ENCODE measurements at regions not wholly inside any gene's neighbourhood (a gene's known extent, or its start where the extent isn't known, plus 50 kb on each side); places are given as distances from the start of the nearest gene placed in this dataset.

- H3K27me3 ChIP-seq: no peaks in the 10 kb centered on the region
- no peak for DNase-seq (ENCODE audit: low spot score in 2 of 2)
- TF ChIP-seq POLR2AphosphoS5 (IDR thresholded peaks at IDR 0.05) (no peak), POLR2A (IDR thresholded peaks at IDR 0.05) (no peak), EP300 (IDR thresholded peaks at IDR 0.05) (no peak), CTCF (IDR thresholded peaks at IDR 0.05) (no peak)
- WGBS: 75% methylated on average over 1 of the region's 1 CpG
- no peaks in the 10 kb centered on the region for H3K36me3 ChIP-seq
- H3K4me1 ChIP-seq: no peaks in the 10 kb centered on the region
- no peak overlapping the region for H3K4me3 ChIP-seq
- no peaks in the 10 kb centered on the region for H3K9me3 ChIP-seq
- H3K27ac ChIP-seq: no peak overlapping the region
These were observed 141.9 kb downstream of the CEMIP2 start for GRCh38 chr9:71626395-71626794.

GRCh38 chr9:71624728-71625127, 143.6 kb downstream of the CEMIP2 start:
- no peaks in the 10 kb centered on the region for H3K27me3 ChIP-seq
- no peak overlapping the region for H3K27ac ChIP-seq
- no peak for TF ChIP-seq POLR2AphosphoS5 (IDR thresholded peaks at IDR 0.05)
- TF ChIP-seq POLR2A (IDR thresholded peaks at IDR 0.05): no peak
- no peak for TF ChIP-seq EP300 (IDR thresholded peaks at IDR 0.05)
- no peak for TF ChIP-seq CTCF (IDR thresholded peaks at IDR 0.05)
- H3K36me3 ChIP-seq: no peaks in the 10 kb centered on the region
- no peaks in the 10 kb centered on the region for H3K9me3 ChIP-seq
- no peak for DNase-seq (ENCODE audit: low spot score in 2 of 2)
- 94% methylated on average over 3 of the region's 3 CpGs for WGBS
- no peaks in the 10 kb centered on the region for H3K4me1 ChIP-seq
- no peak overlapping the region for H3K4me3 ChIP-seq

GRCh38 chr9:71620746-71621145, 147.6 kb downstream of the CEMIP2 start:
- 63% methylated on average over 1 of the region's 1 CpG for WGBS
- no peak for DNase-seq (ENCODE audit: low spot score in 2 of 2)

DNA sequence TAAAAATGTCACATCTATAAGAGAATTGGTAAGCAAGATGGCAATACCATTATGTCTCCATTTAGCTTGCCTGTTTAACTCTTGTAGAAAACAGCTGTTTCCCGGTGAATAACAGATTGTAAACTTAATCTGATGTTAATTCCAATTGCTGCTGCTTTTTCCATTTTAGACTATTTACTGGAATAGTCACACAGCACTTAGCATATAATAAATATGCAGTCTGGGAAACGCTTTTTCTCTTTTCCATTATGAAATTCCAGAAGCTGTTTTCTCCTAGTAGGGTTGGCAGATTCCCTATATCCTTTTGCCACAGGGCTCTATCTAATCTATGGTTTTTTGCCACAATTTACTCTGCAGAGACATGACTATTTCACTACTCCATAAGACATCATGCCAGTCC, 148.0 kb downstream of the CEMIP2 start:
- no peaks in the 10 kb centered on the region for H3K27me3 ChIP-seq
- TF ChIP-seq EP300 (IDR thresholded peaks at IDR 0.05) (no peak), POLR2AphosphoS5 (IDR thresholded peaks at IDR 0.05) (no peak)

More at GRCh38 chr9:71620746-71621145, 147.6 kb downstream of the CEMIP2 start:
- Histone ChIP-seq H3K4me1 (no peaks in the 10 kb centered on the region), H3K9me3 (no peaks in the 10 kb centered on the region), H3K36me3 (no peaks in the 10 kb centered on the region), H3K27me3 (no peaks in the 10 kb centered on the region), H3K4me3 (no peak overlapping the region), H3K27ac (no peak overlapping the region)
- TF ChIP-seq CTCF (IDR thresholded peaks at IDR 0.05) (no peak), EP300 (IDR thresholded peaks at IDR 0.05) (no peak), POLR2A (IDR thresholded peaks at IDR 0.05) (no peak), POLR2AphosphoS5 (IDR thresholded peaks at IDR 0.05) (no peak)

GRCh38 chr9:71619926-71620325, 148.4 kb downstream of the CEMIP2 start:
- no peak overlapping the region for H3K4me3 ChIP-seq
- no peak for TF ChIP-seq EP300 (IDR thresholded peaks at IDR 0.05)
- no peak for TF ChIP-seq POLR2AphosphoS5 (IDR thresholded peaks at IDR 0.05)
- TF ChIP-seq POLR2A (IDR thresholded peaks at IDR 0.05): no peak
- no peak for TF ChIP-seq CTCF (IDR thresholded peaks at IDR 0.05)
- 94% methylated on average over 2 of the region's 2 CpGs for WGBS
- H3K27me3 ChIP-seq: no peaks in the 10 kb centered on the region
- no peaks in the 10 kb centered on the region for H3K4me1 ChIP-seq
- DNase-seq (ENCODE audit: low spot score in 2 of 2): no peak
- H3K36me3 ChIP-seq: no peaks in the 10 kb centered on the region
- no peak overlapping the region for H3K27ac ChIP-seq
- no peaks in the 10 kb centered on the region for H3K9me3 ChIP-seq

More for the DNA sequence above, 148.0 kb downstream of the CEMIP2 start:
- Histone ChIP-seq H3K4me1 (no peaks in the 10 kb centered on the region), H3K27ac (no peak overlapping the region), H3K36me3 (no peaks in the 10 kb centered on the region), H3K9me3 (no peaks in the 10 kb centered on the region), H3K4me3 (no peak overlapping the region)
- DNase-seq (ENCODE audit: low spot score in 2 of 2): no peak
- 39% methylated on average over 2 of the region's 2 CpGs for WGBS

DNA sequence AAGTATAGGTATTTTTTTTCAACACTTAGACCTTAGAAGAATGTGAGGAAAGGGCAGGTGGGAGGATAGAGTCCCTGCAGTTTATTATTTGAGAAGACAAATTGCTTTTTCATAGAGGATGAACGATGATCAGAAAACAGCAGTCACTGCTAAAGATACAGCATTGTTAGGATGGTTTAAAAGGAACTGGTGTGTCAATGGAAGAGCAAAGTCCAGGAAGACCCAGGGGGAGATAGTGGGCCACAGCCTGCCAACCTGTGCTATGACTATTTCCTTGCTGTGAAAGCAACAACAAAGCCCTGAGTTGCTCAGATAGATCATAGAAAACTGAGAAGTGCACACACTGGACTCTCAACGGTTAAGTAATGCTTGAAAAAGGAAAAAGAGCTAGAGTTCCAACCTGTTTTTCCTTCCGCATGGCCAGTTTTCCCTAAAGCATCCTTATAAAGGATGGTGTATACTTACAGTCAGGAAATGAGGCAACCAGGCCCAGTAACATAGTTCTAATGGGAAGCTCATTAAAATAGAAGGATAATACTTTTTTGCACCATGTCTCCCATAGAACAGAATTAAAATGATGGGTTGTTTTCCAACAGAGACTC, 153.8 kb downstream of the CEMIP2 start:
- DNase-seq (ENCODE audit: low spot score in 2 of 2): no peak
- H3K36me3 ChIP-seq: no peaks in the 10 kb centered on the region
- no peaks in the 10 kb centered on the region for H3K9me3 ChIP-seq
- H3K4me3 ChIP-seq: no peak overlapping the region
- H3K27ac ChIP-seq: no peak overlapping the region
- H3K27me3 ChIP-seq: no peaks in the 10 kb centered on the region
- no peaks in the 10 kb centered on the region for H3K4me1 ChIP-seq
- 86% methylated on average over 3 of the region's 3 CpGs for WGBS
- no peak for TF ChIP-seq POLR2A (IDR thresholded peaks at IDR 0.05)
- TF ChIP-seq EP300 (IDR thresholded peaks at IDR 0.05): no peak
- TF ChIP-seq CTCF (IDR thresholded peaks at IDR 0.05): no peak
- no peak for TF ChIP-seq POLR2AphosphoS5 (IDR thresholded peaks at IDR 0.05)

All from suprapubic skin (tissue), 4 donors.